Activated naive CD4-positive, alpha-beta T cell treated with anti-CD3 and anti-CD28 coated beads for 36 hours (primary cell): ENCODE measurements at regions not wholly inside any gene's neighbourhood (a gene's known extent, or its start where the extent isn't known, plus 50 kb on each side); places are given as distances from the start of the nearest gene placed in this dataset.
A peak's percentile ranks its signal among the peaks of the same experiment; 100 is the strongest.

Source experiments
- CTCF ChIA-PET: fragments of 350-600 bp; sonication (Branson Sonifier 250); formaldehyde crosslinking; loops from one replicate; lab custom pipeline; 2021; ENCODE audit warnings: antibody characterized with exemption; lab: Charles Lee
- DNase-seq: peaks from one replicate; pipeline ENCODE4 v3.0.0-alpha.2; 2020
- H3K27ac Mint-ChIP-seq: one replicate; pipeline ENCODE4 v1.8.0; 2021; ENCODE audit warnings: mild to moderate bottlenecking, mixed read lengths
- H3K27me3 Mint-ChIP-seq: one replicate; pipeline ENCODE4 v1.8.0; 2021; ENCODE audit warnings: low read depth, mixed read lengths
- H3K36me3 Mint-ChIP-seq: one replicate; pipeline ENCODE4 v1.8.0; 2021; ENCODE audit warnings: low read depth, mixed read lengths
- H3K4me1 Mint-ChIP-seq: one replicate; pipeline ENCODE4 v1.8.0; 2021; ENCODE audit warnings: low read depth, mixed read lengths
- H3K4me3 Mint-ChIP-seq: one replicate; pipeline ENCODE4 v1.8.0; 2021; ENCODE audit warnings: mild to moderate bottlenecking, moderate library complexity, mixed read lengths
- H3K9me3 Mint-ChIP-seq: one replicate; pipeline ENCODE4 v1.8.0; 2021; ENCODE audit warnings: mixed read lengths
- intact Hi-C: fragments of 100-400 bp; cut with micrococcal nuclease; formaldehyde crosslinking; loops from one replicate; pipeline ENCODE4 v1.15.1; 2023

GRCh38 chr5:92518318-92518904 lies 1062.6 kb downstream of the NR2F1-AS1 start:
- H3K27me3 Mint-ChIP-seq: no peaks in the 10 kb centered on the region
- peaks cover 4% of the 10 kb centered on the region for H3K9me3 Mint-ChIP-seq
- intact Hi-C loops: no loop called here
- no peak overlapping the region for H3K27ac Mint-ChIP-seq
- no peak overlapping the region for H3K4me3 Mint-ChIP-seq
- H3K36me3 Mint-ChIP-seq: no peaks in the 10 kb centered on the region
- no peaks in the 10 kb centered on the region for H3K4me1 Mint-ChIP-seq
- peak; percentile 11 for DNase-seq
- CTCF ChIA-PET: interaction anchor here (0.7 to 1.0 kb wide), 2 partner anchors 303 to 369 kb away, joined by 3 read pairs; no protein-coding TSS in a partner anchor

- CTCF ChIA-PET: interaction anchor here (0.7 kb wide), 1 partner anchor 370 kb away, joined by 3 read pairs; no protein-coding TSS in a partner anchor
- Mint-ChIP-seq H3K4me1 (no peaks in the 10 kb centered on the region), H3K27me3 (no peaks in the 10 kb centered on the region), H3K4me3 (no peak overlapping the region), H3K9me3 (peaks cover 21% of the 10 kb centered on the region), H3K27ac (no peak overlapping the region), H3K36me3 (no peaks in the 10 kb centered on the region)
- intact Hi-C loops: no loop called here
- no peak for DNase-seq
Measured at GRCh38 chr5:92514896-92515295, 1066.1 kb downstream of the NR2F1-AS1 start.

GRCh38 chr5:92513067-92513466 lies 1068.0 kb downstream of the NR2F1-AS1 start:
- no peak overlapping the region for H3K4me3 Mint-ChIP-seq
- peaks cover 26% of the 10 kb centered on the region for H3K9me3 Mint-ChIP-seq
- no peaks in the 10 kb centered on the region for H3K4me1 Mint-ChIP-seq
- no peaks in the 10 kb centered on the region for H3K27me3 Mint-ChIP-seq
- CTCF ChIA-PET: no interaction called here
- H3K27ac Mint-ChIP-seq: no peak overlapping the region
- H3K36me3 Mint-ChIP-seq: no peaks in the 10 kb centered on the region
- intact Hi-C loops: no loop called here
- DNase-seq: peak; percentile 6

- intact Hi-C loops: no loop called here
- Mint-ChIP-seq H3K4me1 (no peaks in the 10 kb centered on the region), H3K9me3 (peaks cover 21% of the 10 kb centered on the region), H3K4me3 (no peak overlapping the region), H3K27me3 (no peaks in the 10 kb centered on the region), H3K27ac (no peak overlapping the region), H3K36me3 (no peaks in the 10 kb centered on the region)
- no peak for DNase-seq
- CTCF ChIA-PET: no interaction called here
Measured at GRCh38 chr5:92508271-92508670, 1072.7 kb downstream of the NR2F1-AS1 start.

GRCh38 chr5:92505925-92506324 lies 1075.1 kb downstream of the NR2F1-AS1 start:
- Mint-ChIP-seq H3K27ac (no peak overlapping the region), H3K27me3 (no peaks in the 10 kb centered on the region), H3K9me3 (peaks cover 10% of the 10 kb centered on the region), H3K4me3 (no peak overlapping the region), H3K36me3 (no peaks in the 10 kb centered on the region), H3K4me1 (no peaks in the 10 kb centered on the region)
- no peak for DNase-seq
- CTCF ChIA-PET: no interaction called here
- intact Hi-C loops: no loop called here

- H3K27me3 Mint-ChIP-seq: no peaks in the 10 kb centered on the region
- CTCF ChIA-PET: no interaction called here
- peaks cover 5% of the 10 kb centered on the region for H3K9me3 Mint-ChIP-seq
- H3K4me1 Mint-ChIP-seq: no peaks in the 10 kb centered on the region
- intact Hi-C loops: no loop called here
- no peak overlapping the region for H3K4me3 Mint-ChIP-seq
- no peak for DNase-seq
- no peaks in the 10 kb centered on the region for H3K36me3 Mint-ChIP-seq
- H3K27ac Mint-ChIP-seq: no peak overlapping the region
Measured at GRCh38 chr5:92505145-92505544, 1075.9 kb downstream of the NR2F1-AS1 start.

GRCh38 chr5:92504346-92504745 lies 1076.7 kb downstream of the NR2F1-AS1 start:
- H3K4me1 Mint-ChIP-seq: no peaks in the 10 kb centered on the region
- H3K27me3 Mint-ChIP-seq: no peaks in the 10 kb centered on the region
- H3K9me3 Mint-ChIP-seq: peaks cover 5% of the 10 kb centered on the region
- H3K4me3 Mint-ChIP-seq: no peak overlapping the region
- H3K27ac Mint-ChIP-seq: no peak overlapping the region
- DNase-seq: no peak
- CTCF ChIA-PET: no interaction called here
- intact Hi-C loops: no loop called here
- H3K36me3 Mint-ChIP-seq: no peaks in the 10 kb centered on the region

- Mint-ChIP-seq H3K36me3 (no peaks in the 10 kb centered on the region), H3K4me3 (no peak overlapping the region), H3K4me1 (no peaks in the 10 kb centered on the region), H3K9me3 (no peaks in the 10 kb centered on the region), H3K27ac (no peak overlapping the region), H3K27me3 (no peaks in the 10 kb centered on the region)
- no peak for DNase-seq
- intact Hi-C loops: no loop called here
- CTCF ChIA-PET: no interaction called here
Measured at GRCh38 chr5:92500752-92501151, 1080.3 kb downstream of the NR2F1-AS1 start.

GRCh38 chr5:92496545-92496944 lies 1084.5 kb downstream of the NR2F1-AS1 start:
- no peaks in the 10 kb centered on the region for H3K9me3 Mint-ChIP-seq
- H3K27me3 Mint-ChIP-seq: no peaks in the 10 kb centered on the region
- no peaks in the 10 kb centered on the region for H3K4me1 Mint-ChIP-seq
- CTCF ChIA-PET: no interaction called here
- intact Hi-C loops: no loop called here
- DNase-seq: no peak
- H3K27ac Mint-ChIP-seq: no peak overlapping the region
- no peak overlapping the region for H3K4me3 Mint-ChIP-seq
- H3K36me3 Mint-ChIP-seq: no peaks in the 10 kb centered on the region

- H3K4me3 Mint-ChIP-seq: no peak overlapping the region
- H3K4me1 Mint-ChIP-seq: no peaks in the 10 kb centered on the region
- no peaks in the 10 kb centered on the region for H3K9me3 Mint-ChIP-seq
- CTCF ChIA-PET: no interaction called here
- H3K36me3 Mint-ChIP-seq: no peaks in the 10 kb centered on the region
- no peaks in the 10 kb centered on the region for H3K27me3 Mint-ChIP-seq
- H3K27ac Mint-ChIP-seq: no peak overlapping the region
- DNase-seq: no peak
- intact Hi-C loops: no loop called here
Measured at GRCh38 chr5:92494508-92494907, 1086.5 kb downstream of the NR2F1-AS1 start.

GRCh38 chr5:92492908-92493307 lies 1088.1 kb downstream of the NR2F1-AS1 start:
- Mint-ChIP-seq H3K4me1 (no peaks in the 10 kb centered on the region), H3K9me3 (no peaks in the 10 kb centered on the region), H3K36me3 (no peaks in the 10 kb centered on the region), H3K4me3 (no peak overlapping the region), H3K27ac (no peak overlapping the region), H3K27me3 (no peaks in the 10 kb centered on the region)
- DNase-seq: no peak
- intact Hi-C loops: no loop called here
- CTCF ChIA-PET: no interaction called here

- Mint-ChIP-seq H3K9me3 (peaks cover 3% of the 10 kb centered on the region), H3K27ac (no peak overlapping the region), H3K4me3 (no peak overlapping the region), H3K36me3 (no peaks in the 10 kb centered on the region), H3K27me3 (no peaks in the 10 kb centered on the region), H3K4me1 (no peaks in the 10 kb centered on the region)
- CTCF ChIA-PET: no interaction called here
- no peak for DNase-seq
- intact Hi-C loops: no loop called here
Measured at GRCh38 chr5:92484484-92484883, 1096.5 kb downstream of the NR2F1-AS1 start.

GRCh38 chr5:92472981-92473566 lies 1090.0 kb upstream of the ARRDC3 start:
- no peaks in the 10 kb centered on the region for H3K36me3 Mint-ChIP-seq
- CTCF ChIA-PET: no interaction called here
- no peak overlapping the region for H3K27ac Mint-ChIP-seq
- H3K4me1 Mint-ChIP-seq: no peaks in the 10 kb centered on the region
- H3K27me3 Mint-ChIP-seq: no peaks in the 10 kb centered on the region
- H3K4me3 Mint-ChIP-seq: no peak overlapping the region
- intact Hi-C loops: no loop called here
- no peak for DNase-seq
- peaks cover 15% of the 10 kb centered on the region for H3K9me3 Mint-ChIP-seq
